GM12864 (cell line): ENCODE measurements at regions not wholly inside any gene's neighbourhood (a gene's known extent, or its start where the extent isn't known, plus 50 kb on each side); places are given as distances from the start of the nearest gene placed in this dataset.
"Not testable (repeated sequence)": the region's sequence is repeated elsewhere in the genome, so short reads cannot be mapped to it uniquely, and the experiment has no call there.

ENCODE experiments used
- DNase-seq: peaks from one replicate; pipeline ENCODE4 v3.0.0-alpha.2; 2011; ENCODE audit warnings: low read depth
- H3K4me3 ChIP-seq: 2 replicates; pipeline ENCODE4 v1.5.1; 2011; ENCODE audit warnings: mild to moderate bottlenecking, low read depth, low read length, control low read depth
- CTCF ChIP-seq: IDR thresholded peaks from 2 replicates; pipeline ENCODE4 v1.5.1; 2011; ENCODE audit warnings: low read depth, mild to moderate bottlenecking, moderate library complexity, low read length, control low read depth, inconsistent platforms; ENCODE audit errors: missing control alignments

- TF ChIP-seq CTCF = no peak
- H3K4me3 ChIP-seq = no peak overlapping the region
- no peak for DNase-seq
Observed at GRCh38 chr7:24169077-24169624, 114.8 kb upstream of the NPY start.

DNA sequence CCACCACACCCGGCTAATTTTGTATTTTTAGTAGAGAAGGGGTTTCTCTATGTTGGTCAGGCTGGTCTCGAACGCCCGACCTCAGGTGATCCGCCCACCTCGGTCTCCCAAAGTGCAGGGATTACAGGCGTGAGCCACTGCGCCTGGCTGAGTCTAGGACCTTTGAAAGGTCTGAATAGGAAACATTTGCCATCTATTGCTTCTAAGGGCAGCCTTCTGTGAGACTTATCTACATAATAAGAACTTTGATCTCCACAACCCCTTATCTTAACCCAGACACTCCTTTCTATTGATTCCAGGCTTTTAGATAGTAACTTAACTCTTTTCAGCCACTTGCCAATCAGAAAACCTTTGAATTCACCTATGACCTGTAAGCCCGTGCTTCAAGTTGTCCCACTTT is 112.0 kb upstream of the NPY start:
- DNase-seq, H3K4me3 ChIP-seq: not testable (repeated sequence)

DNA sequence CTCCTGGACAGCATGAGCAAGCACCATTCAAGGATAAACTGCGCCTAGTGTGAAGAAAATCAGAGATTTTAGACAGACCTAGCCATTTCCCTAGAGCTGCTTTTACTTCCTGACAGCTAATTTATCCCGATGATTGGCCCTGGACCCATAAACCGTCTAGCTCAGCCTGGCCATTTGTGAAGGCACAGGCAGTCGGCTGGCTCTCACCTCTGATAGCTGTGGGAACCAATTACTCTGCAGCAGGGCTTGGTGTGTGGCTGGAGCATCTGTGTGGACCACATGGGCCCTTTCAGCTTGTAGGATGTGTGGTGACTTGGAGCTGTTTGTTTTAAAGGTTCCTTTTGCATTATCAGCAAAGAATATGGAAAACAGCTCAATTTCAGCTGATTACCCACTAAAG is 111.1 kb upstream of the NPY start:
- TF ChIP-seq CTCF = no peak
- H3K4me3 ChIP-seq = no peak overlapping the region
- DNase-seq = no peak

DNA sequence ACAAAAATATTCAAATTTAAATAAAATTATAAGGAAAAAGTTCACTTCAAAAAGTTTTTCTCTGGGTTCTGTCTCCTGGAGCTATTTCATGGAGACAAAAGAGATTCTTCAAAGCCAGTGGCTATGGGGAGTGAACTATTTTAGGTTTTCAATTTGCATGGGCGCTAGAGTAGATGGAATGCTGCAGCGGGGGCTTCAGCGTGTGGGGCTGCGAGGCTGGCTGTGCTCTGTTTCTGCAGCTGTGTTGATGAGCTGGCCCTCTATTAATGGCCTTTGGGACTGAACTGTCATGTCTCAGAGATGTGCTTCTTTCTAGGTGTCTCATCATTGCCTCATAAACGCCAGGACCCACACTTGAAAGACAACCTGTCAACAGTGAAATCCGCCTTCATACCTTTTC is 108.4 kb upstream of the NPY start:
- H3K4me3 ChIP-seq = no peak overlapping the region
- TF ChIP-seq CTCF = no peak
- no peak for DNase-seq

GRCh38 chr7:24178811-24179570 is 105.0 kb upstream of the NPY start:
- no peak for DNase-seq
- no peak for TF ChIP-seq CTCF
- no peak overlapping the region for H3K4me3 ChIP-seq

DNA sequence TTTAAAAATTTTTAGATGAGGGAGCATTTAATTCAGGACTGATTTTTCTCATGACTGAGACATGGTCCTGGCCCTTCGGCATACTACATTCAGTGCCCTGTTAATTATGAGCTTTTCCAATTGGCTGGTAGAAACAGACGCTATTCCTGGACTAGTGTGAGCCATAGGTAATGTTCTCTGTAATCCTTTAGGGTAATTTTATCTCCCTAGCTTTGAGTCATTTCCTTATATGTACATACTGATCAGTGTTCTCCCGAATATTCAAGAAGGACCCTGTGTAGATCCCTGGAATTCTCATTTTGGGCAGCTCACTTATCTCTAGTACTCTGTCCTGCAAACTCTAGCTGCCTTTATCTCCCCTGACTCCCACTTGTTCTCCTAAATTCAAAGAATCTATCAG is 92.6 kb upstream of the NPY start:
- TF ChIP-seq CTCF = no peak
- no peak for DNase-seq

GRCh38 chr7:24192053-24192452 is 91.9 kb upstream of the NPY start:
- no peak overlapping the region for H3K4me3 ChIP-seq
- TF ChIP-seq CTCF = no peak
- DNase-seq = no peak

More for the DNA sequence above, 92.6 kb upstream of the NPY start:
- no peak overlapping the region for H3K4me3 ChIP-seq
